Activated CD4-positive, alpha-beta memory T cell treated with anti-CD3 and anti-CD28 coated beads, Interleukin-2, amount 10 ng/mL, durations not matched to agents 7 days and 5 days (primary cell): ENCODE measurements at regions not wholly inside any gene's neighbourhood (a gene's known extent, or its start where the extent isn't known, plus 50 kb on each side); places are given as distances from the start of the nearest gene placed in this dataset.

Experiments
- CTCF ChIA-PET: fragments of 350-600 bp; sonication (Branson Sonifier 250); formaldehyde crosslinking; loops from one replicate; lab custom pipeline; 2021; ENCODE audit warnings: antibody characterized with exemption, inconsistent platforms; lab: Charles Lee
- POLR2A ChIA-PET: fragments of 350-600 bp; sonication (Branson Sonifier 250); formaldehyde crosslinking; loops from one replicate; lab custom pipeline; 2021; ENCODE audit warnings: antibody characterized with exemption; lab: Charles Lee
- DNase-seq: peaks from one replicate; pipeline ENCODE4 v3.0.0-alpha.2; 2020
- H3K27ac Mint-ChIP-seq: one replicate; pipeline ENCODE4 v1.8.0; 2021; ENCODE audit warnings: mild to moderate bottlenecking, mixed read lengths
- H3K27me3 Mint-ChIP-seq: one replicate; pipeline ENCODE4 v1.8.0; 2021; ENCODE audit warnings: mixed read lengths
- H3K36me3 Mint-ChIP-seq: one replicate; pipeline ENCODE4 v1.8.0; 2021; ENCODE audit warnings: low read depth, mixed read lengths
- H3K4me1 Mint-ChIP-seq: one replicate; pipeline ENCODE4 v1.8.0; 2021; ENCODE audit warnings: mixed read lengths
- H3K4me3 Mint-ChIP-seq: one replicate; pipeline ENCODE4 v1.8.0; 2021; ENCODE audit warnings: mild to moderate bottlenecking, mixed read lengths
- H3K9me3 Mint-ChIP-seq: one replicate; pipeline ENCODE4 v1.8.0; 2021; ENCODE audit warnings: mixed read lengths

DNA sequence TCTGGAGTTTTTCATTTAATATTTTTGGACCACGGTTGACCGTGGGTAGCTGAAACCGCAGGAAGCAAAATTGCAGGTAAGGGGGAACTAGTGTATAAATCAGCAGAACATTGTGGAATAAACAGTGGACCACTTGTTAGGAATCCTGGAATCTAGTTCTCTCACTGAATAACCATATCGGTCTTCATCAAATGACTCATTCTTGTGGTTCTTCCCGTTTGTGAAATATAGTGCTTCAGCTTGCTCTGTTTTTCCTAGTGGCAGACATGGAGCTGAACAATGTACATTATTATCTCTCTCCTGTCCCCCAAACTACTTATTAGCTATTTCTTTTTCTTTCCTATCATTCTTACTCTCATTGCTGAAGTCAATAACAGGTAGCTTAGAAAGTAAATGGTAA lies 61.9 kb downstream of the HSPA13 start:
- DNase-seq, result no peak
- no peaks in the 10 kb centered on the region for H3K36me3 Mint-ChIP-seq
- CTCF ChIA-PET, result no interaction called here
- H3K27ac Mint-ChIP-seq, result no peak overlapping the region
- H3K4me3 Mint-ChIP-seq, result no peak overlapping the region
- H3K4me1 Mint-ChIP-seq, result no peaks in the 10 kb centered on the region
- no peaks in the 10 kb centered on the region for H3K9me3 Mint-ChIP-seq
- POLR2A ChIA-PET, result no interaction called here
- H3K27me3 Mint-ChIP-seq, result peaks cover 8% of the 10 kb centered on the region

GRCh38 chr21:14319805-14320204 lies 63.1 kb downstream of the HSPA13 start:
- Mint-ChIP-seq H3K4me1 (no peaks in the 10 kb centered on the region), H3K27me3 (peaks cover 8% of the 10 kb centered on the region), H3K9me3 (no peaks in the 10 kb centered on the region), H3K4me3 (no peak overlapping the region), H3K36me3 (no peaks in the 10 kb centered on the region), H3K27ac (no peak overlapping the region)
- ChIA-PET POLR2A (no interaction called here), CTCF (no interaction called here)
- no peak for DNase-seq

GRCh38 chr21:14318578-14318977 lies 64.4 kb downstream of the HSPA13 start:
- no peak overlapping the region for H3K4me3 Mint-ChIP-seq
- ChIA-PET POLR2A (no interaction called here), CTCF (no interaction called here)
- no peaks in the 10 kb centered on the region for H3K4me1 Mint-ChIP-seq
- H3K9me3 Mint-ChIP-seq, result no peaks in the 10 kb centered on the region
- no peak overlapping the region for H3K27ac Mint-ChIP-seq
- DNase-seq, result no peak
- H3K27me3 Mint-ChIP-seq, result peaks cover 7% of the 10 kb centered on the region
- no peaks in the 10 kb centered on the region for H3K36me3 Mint-ChIP-seq

- no peaks in the 10 kb centered on the region for H3K9me3 Mint-ChIP-seq
- POLR2A ChIA-PET, result no interaction called here
- CTCF ChIA-PET, result no interaction called here
Observed at GRCh38 chr21:14317507-14317906, 65.4 kb downstream of the HSPA13 start.

DNA sequence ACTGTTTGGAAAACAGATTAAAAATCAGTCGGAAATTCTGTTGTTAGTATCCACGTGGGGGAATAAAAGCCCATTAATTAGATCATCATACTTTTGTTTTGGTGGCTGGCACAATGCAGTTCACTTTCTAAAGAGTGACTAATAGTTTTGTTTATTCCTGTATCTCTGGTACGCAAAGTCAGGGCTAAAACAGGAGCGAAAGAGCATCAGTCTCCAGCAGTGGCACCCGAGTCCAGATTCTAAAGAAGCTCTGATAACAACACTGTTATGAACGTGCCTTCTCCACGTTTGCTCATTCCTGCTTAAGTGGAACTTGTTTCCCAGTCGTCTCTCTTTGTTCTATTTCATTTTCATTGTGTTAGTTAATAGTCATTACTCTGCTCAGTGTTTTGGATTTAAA lies 69.6 kb downstream of the HSPA13 start:
- ChIA-PET CTCF (no interaction called here), POLR2A (no interaction called here)
- Mint-ChIP-seq H3K9me3 (no peaks in the 10 kb centered on the region), H3K4me3 (no peak overlapping the region), H3K36me3 (no peaks in the 10 kb centered on the region), H3K27ac (no peak overlapping the region), H3K27me3 (peaks cover 12% of the 10 kb centered on the region), H3K4me1 (no peaks in the 10 kb centered on the region)
- DNase-seq, result no peak

More at GRCh38 chr21:14317507-14317906, 65.4 kb downstream of the HSPA13 start:
- Mint-ChIP-seq H3K4me1 (no peaks in the 10 kb centered on the region), H3K4me3 (no peak overlapping the region), H3K36me3 (no peaks in the 10 kb centered on the region), H3K27ac (no peak overlapping the region), H3K27me3 (peaks cover 5% of the 10 kb centered on the region)
- DNase-seq, result no peak

DNA sequence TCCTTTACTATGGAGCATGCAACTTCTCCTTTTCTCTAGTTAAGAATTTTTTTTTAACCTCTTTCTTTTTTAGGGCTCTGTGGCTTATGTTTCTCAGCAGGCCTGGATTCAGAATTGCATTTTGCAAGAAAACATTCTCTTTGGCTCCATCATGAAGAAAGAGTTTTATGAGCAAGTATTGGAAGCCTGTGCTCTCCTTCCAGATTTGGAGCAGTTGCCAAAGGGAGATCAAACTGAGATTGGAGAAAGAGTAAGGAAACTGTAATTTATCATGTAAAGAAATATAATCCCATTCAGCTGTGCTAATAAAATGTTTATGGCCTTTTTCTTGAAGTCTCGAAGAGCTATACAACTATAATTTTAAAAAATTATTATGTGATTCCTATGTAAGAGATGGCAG lies 70.1 kb downstream of the HSPA13 start:
- POLR2A ChIA-PET, result no interaction called here
- no peak overlapping the region for H3K4me3 Mint-ChIP-seq
- no peak overlapping the region for H3K27ac Mint-ChIP-seq
- H3K4me1 Mint-ChIP-seq, result no peaks in the 10 kb centered on the region
- DNase-seq, result no peak
- H3K36me3 Mint-ChIP-seq, result no peaks in the 10 kb centered on the region
- CTCF ChIA-PET, result no interaction called here
- H3K9me3 Mint-ChIP-seq, result no peaks in the 10 kb centered on the region
- peaks cover 12% of the 10 kb centered on the region for H3K27me3 Mint-ChIP-seq

- POLR2A ChIA-PET, result no interaction called here
- Mint-ChIP-seq H3K9me3 (no peaks in the 10 kb centered on the region), H3K27me3 (peaks cover 18% of the 10 kb centered on the region)
Observed at GRCh38 chr21:14308234-14308633, 74.7 kb downstream of the HSPA13 start.

DNA sequence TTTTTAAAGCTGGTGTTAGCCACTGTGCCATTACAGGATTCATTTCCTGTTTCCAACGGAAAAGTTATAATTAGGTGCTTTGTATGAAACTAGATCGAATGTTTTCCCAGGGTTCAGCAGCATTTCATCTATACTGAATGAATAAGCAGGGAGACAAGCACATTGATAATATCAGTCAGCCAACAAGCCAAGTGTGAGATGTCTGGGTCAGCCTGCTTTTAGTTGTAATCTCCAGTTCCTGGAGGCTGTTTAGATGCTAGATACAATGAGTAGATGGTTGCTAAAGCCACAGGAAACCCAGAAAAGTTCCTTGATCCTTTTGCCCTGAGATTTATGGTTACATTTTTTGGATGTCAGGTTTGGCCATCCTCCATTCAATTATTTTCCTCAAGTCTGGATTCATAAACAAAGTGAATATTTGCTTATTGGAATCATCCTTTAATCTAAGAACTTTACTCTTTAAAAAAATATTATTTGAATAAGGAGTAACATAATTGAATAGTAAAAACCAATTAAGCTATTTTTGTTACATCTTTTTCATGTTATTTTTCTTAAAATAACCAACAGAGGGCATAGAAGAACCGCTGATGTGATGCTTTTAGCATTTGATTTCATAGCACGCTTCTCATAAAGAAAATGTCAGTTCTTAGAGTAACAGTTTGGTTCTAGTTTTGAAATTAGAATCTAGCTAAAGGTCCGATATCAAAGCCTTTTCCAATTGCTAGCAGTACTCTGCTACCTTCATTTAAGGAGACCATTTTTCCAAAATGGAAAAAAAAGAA lies 76.6 kb downstream of the HSPA13 start:
- ChIA-PET POLR2A (no interaction called here), CTCF (no interaction called here)
- DNase-seq, result no peak
- Mint-ChIP-seq H3K27me3 (peaks cover 14% of the 10 kb centered on the region), H3K4me3 (no peak overlapping the region), H3K9me3 (no peaks in the 10 kb centered on the region), H3K4me1 (no peaks in the 10 kb centered on the region), H3K36me3 (no peaks in the 10 kb centered on the region), H3K27ac (no peak overlapping the region)

More at GRCh38 chr21:14308234-14308633, 74.7 kb downstream of the HSPA13 start:
- Mint-ChIP-seq H3K4me3 (no peak overlapping the region), H3K36me3 (no peaks in the 10 kb centered on the region), H3K4me1 (no peaks in the 10 kb centered on the region), H3K27ac (no peak overlapping the region)
- no peak for DNase-seq
- CTCF ChIA-PET, result no interaction called here

- no peak for DNase-seq
- ChIA-PET POLR2A (no interaction called here), CTCF (no interaction called here)
- H3K4me3 Mint-ChIP-seq, result no peak overlapping the region
- H3K9me3 Mint-ChIP-seq, result no peaks in the 10 kb centered on the region
- H3K4me1 Mint-ChIP-seq, result no peaks in the 10 kb centered on the region
- H3K36me3 Mint-ChIP-seq, result no peaks in the 10 kb centered on the region
- H3K27me3 Mint-ChIP-seq, result peaks cover 14% of the 10 kb centered on the region
- no peak overlapping the region for H3K27ac Mint-ChIP-seq
Observed at GRCh38 chr21:14303731-14304488, 79.0 kb downstream of the HSPA13 start.

GRCh38 chr21:14300074-14300473 lies 82.9 kb downstream of the HSPA13 start:
- H3K4me1 Mint-ChIP-seq, result no peaks in the 10 kb centered on the region
- no peak for DNase-seq
- no peaks in the 10 kb centered on the region for H3K36me3 Mint-ChIP-seq
- no peak overlapping the region for H3K4me3 Mint-ChIP-seq
- no peak overlapping the region for H3K27ac Mint-ChIP-seq
- CTCF ChIA-PET, result no interaction called here
- H3K9me3 Mint-ChIP-seq, result no peaks in the 10 kb centered on the region
- peaks cover 9% of the 10 kb centered on the region for H3K27me3 Mint-ChIP-seq
- POLR2A ChIA-PET, result no interaction called here

DNA sequence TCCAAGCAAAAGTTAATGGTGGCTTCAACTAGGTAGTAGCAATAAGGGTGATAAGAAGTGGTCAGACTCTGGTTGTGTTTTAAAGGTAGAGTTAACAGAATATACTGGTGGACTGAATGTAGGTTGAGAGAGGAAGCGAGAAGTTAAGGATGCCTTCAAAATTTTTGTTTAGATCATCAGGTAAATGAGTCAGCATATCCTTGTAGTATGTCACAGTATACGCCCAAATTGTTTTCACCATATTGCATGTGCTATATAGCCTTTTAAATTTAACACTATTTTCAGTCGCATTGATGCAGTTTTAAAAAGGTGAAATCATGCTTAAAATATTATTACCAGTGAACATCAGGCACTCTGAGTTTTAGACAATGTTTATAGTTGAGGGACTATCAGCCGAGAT lies 74.6 kb downstream of the RBM11 start:
- no peaks in the 10 kb centered on the region for H3K36me3 Mint-ChIP-seq
- DNase-seq, result no peak
- H3K27me3 Mint-ChIP-seq, result peaks cover 1% of the 10 kb centered on the region
- no peaks in the 10 kb centered on the region for H3K9me3 Mint-ChIP-seq
- CTCF ChIA-PET, result no interaction called here
- POLR2A ChIA-PET, result no interaction called here
- no peaks in the 10 kb centered on the region for H3K4me1 Mint-ChIP-seq
- H3K4me3 Mint-ChIP-seq, result no peak overlapping the region
- no peak overlapping the region for H3K27ac Mint-ChIP-seq

- H3K27me3 Mint-ChIP-seq, result no peaks in the 10 kb centered on the region
- no peak overlapping the region for H3K4me3 Mint-ChIP-seq
- H3K4me1 Mint-ChIP-seq, result no peaks in the 10 kb centered on the region
- POLR2A ChIA-PET, result no interaction called here
- no peaks in the 10 kb centered on the region for H3K36me3 Mint-ChIP-seq
- CTCF ChIA-PET, result no interaction called here
- H3K9me3 Mint-ChIP-seq, result no peaks in the 10 kb centered on the region
- no peak overlapping the region for H3K27ac Mint-ChIP-seq
- no peak for DNase-seq
Observed at GRCh38 chr21:14288922-14289321, 73.0 kb downstream of the RBM11 start.

DNA sequence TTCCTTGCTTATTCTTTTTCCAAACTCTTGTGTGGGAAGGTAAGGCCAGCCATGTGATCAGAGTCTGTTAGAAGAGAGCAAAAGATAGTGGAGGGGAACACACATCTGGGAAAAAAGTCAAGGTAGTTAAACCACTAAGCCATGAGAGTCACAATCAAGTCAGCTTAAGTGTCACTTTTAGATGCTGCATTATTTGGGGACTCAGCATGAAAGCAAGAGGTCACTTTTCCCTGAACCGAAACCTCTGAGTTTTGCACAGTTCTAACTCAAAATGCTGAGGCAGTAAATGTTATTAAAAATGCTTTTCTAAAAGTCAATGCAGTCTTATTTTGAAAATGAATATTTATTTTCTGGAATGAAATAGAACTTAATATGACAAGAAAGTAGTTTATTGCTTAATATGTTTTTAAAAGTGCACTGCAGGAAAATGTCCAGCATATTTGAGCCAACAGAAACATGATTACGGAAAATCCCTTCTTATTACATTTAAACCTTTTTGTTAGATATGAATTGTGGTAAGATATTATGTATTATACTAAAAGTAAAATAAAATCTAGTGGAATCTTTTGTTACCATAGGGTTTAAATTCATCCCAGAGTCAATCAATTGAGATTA lies 69.3 kb downstream of the RBM11 start:
- H3K9me3 Mint-ChIP-seq, result no peaks in the 10 kb centered on the region
- CTCF ChIA-PET, result no interaction called here
- no peak overlapping the region for H3K27ac Mint-ChIP-seq
- no peak overlapping the region for H3K4me3 Mint-ChIP-seq
- no peaks in the 10 kb centered on the region for H3K36me3 Mint-ChIP-seq
- POLR2A ChIA-PET, result no interaction called here
- no peak for DNase-seq
- H3K4me1 Mint-ChIP-seq, result no peaks in the 10 kb centered on the region
- peaks cover 12% of the 10 kb centered on the region for H3K27me3 Mint-ChIP-seq
